CD4-positive, alpha-beta T cell (primary cell): ENCODE measurements at regions not wholly inside any gene's neighbourhood (a gene's known extent, or its start where the extent isn't known, plus 50 kb on each side); places are given as distances from the start of the nearest gene placed in this dataset.

Experiments used
- ATAC-seq: fragments of 200-7000 bp; cut with Tn5 transposase; one replicate; pipeline ENCODE4 v1.10.0; 2022; ENCODE audit warnings: mild to moderate bottlenecking; ENCODE audit not compliant: poor library complexity
- CTCF ChIA-PET: fragments of 350-600 bp; sonication (Branson Sonifier 250); formaldehyde crosslinking; loops from one replicate; lab custom pipeline; 2021; ENCODE audit warnings: antibody characterized with exemption, inconsistent platforms; lab: Charles Lee
- POLR2A ChIA-PET: fragments of 350-600 bp; sonication (Branson Sonifier 250); formaldehyde crosslinking; loops from one replicate; lab custom pipeline; 2021; ENCODE audit warnings: antibody characterized with exemption, inconsistent platforms; lab: Charles Lee
- DNase-seq, 14 experiments: peaks; one replicate each; pipeline ENCODE4 v3.0.0-alpha.2; 2013 to 2020; ENCODE audit warnings: mixed read lengths in 2 of 14
- H3K27ac ChIP-seq, 2 donors: one replicate each; pipeline versions ENCODE4 v1.5.1 to v1.7.0; 2013; ENCODE audit warnings: low read length in 2 of 2, low read depth in 1 of 2, mild to moderate bottlenecking in 1 of 2
- H3K27me3 ChIP-seq, 2 experiments: 1 replicate in 1 of 2; 2 replicates in 1 of 2; pipeline versions ENCODE4 v1.6.1 to v1.7.0; 2013; ENCODE audit warnings: low read length in 2 of 2, control low read depth in 1 of 2, mild to moderate bottlenecking in 1 of 2, moderate library complexity in 1 of 2; ENCODE audit not compliant: insufficient read depth in 2 of 2, control insufficient read depth in 1 of 2
- H3K36me3 ChIP-seq: one replicate; pipeline ENCODE4 v1.6.1; 2013; ENCODE audit warnings: low read length, control low read depth; ENCODE audit not compliant: insufficient read depth
- H3K4me1 ChIP-seq: one replicate; pipeline ENCODE4 v1.6.1; 2013; ENCODE audit warnings: low read length, control low read depth; ENCODE audit not compliant: insufficient read depth
- H3K4me3 ChIP-seq: one replicate; pipeline ENCODE4 v1.5.1; 2013; ENCODE audit warnings: mild to moderate bottlenecking, low read length, moderate library complexity
- H3K9me3 ChIP-seq, 2 experiments: 1 replicate in 1 of 2; 2 replicates in 1 of 2; pipeline versions ENCODE4 v1.6.1 to v1.7.0; 2013; ENCODE audit warnings: low read length in 2 of 2, mild to moderate bottlenecking in 2 of 2, control low read depth in 1 of 2, moderate library complexity in 1 of 2; ENCODE audit not compliant: control insufficient read depth in 1 of 2, insufficient read depth in 1 of 2
- H3K27ac Mint-ChIP-seq: one replicate; pipeline ENCODE4 v1.8.0; 2020; ENCODE audit warnings: mixed read lengths
- H3K27me3 Mint-ChIP-seq: one replicate; pipeline ENCODE4 v1.8.0; 2021; ENCODE audit warnings: mixed read lengths
- H3K36me3 Mint-ChIP-seq: one replicate; pipeline ENCODE4 v1.8.0; 2021; ENCODE audit warnings: low read depth, mixed read lengths
- H3K4me1 Mint-ChIP-seq: one replicate; pipeline ENCODE4 v1.8.0; 2021; ENCODE audit warnings: low read depth, mixed read lengths
- H3K4me3 Mint-ChIP-seq: one replicate; pipeline ENCODE4 v1.8.0; 2020; ENCODE audit warnings: mild to moderate bottlenecking, mixed read lengths
- H3K9me3 Mint-ChIP-seq: one replicate; pipeline ENCODE4 v1.8.0; 2020; ENCODE audit warnings: mixed read lengths
- CTCF ChIP-seq: fragments of 200-600 bp; IDR thresholded peaks from one replicate; pipeline ENCODE4 v1.8.0; 2022; ENCODE audit warnings: antibody characterized with exemption, mild to moderate bottlenecking
- intact Hi-C, 2 experiments: fragments of 100-400 bp; cut with DNase I in 1 of 2; cut with micrococcal nuclease in 1 of 2; formaldehyde crosslinking; loops; one replicate each; pipeline versions ENCODE4 v1.15.1 to v1.9.0; 2023 to 2025; cut with DNase I, micrococcal nuclease

- Histone ChIP-seq H3K27ac (no peak overlapping the region), H3K4me3 (no peak overlapping the region), H3K36me3 (no peaks in the 10 kb centered on the region), H3K9me3 (peaks cover 0 to 13% of the 10 kb centered on the region in 2 experiments), H3K4me1 (no peaks in the 10 kb centered on the region), H3K27me3 (no peaks in the 10 kb centered on the region)
- no peaks in the 10 kb centered on the region for H3K27me3 Mint-ChIP-seq
- no peak overlapping the region for H3K27ac Mint-ChIP-seq
- TF ChIP-seq CTCF, result no peak
- H3K9me3 Mint-ChIP-seq, result peaks cover 8% of the 10 kb centered on the region
- DNase-seq (no peak), ATAC-seq (no peak)
- ChIA-PET POLR2A (no interaction called here), CTCF (no interaction called here)
- no peak overlapping the region for H3K4me3 Mint-ChIP-seq
- intact Hi-C loops, result no loop called here
- H3K36me3 Mint-ChIP-seq, result no peaks in the 10 kb centered on the region
- H3K4me1 Mint-ChIP-seq, result no peaks in the 10 kb centered on the region
These were observed 576.0 kb upstream of the PABPC4L start for GRCh38 chr4:134777606-134778005.

GRCh38 chr4:134773497-134774000 is 572.0 kb upstream of the PABPC4L start:
- POLR2A ChIA-PET, result no interaction called here
- Histone ChIP-seq H3K27ac (no peak overlapping the region), H3K9me3 (peaks cover 0 to 13% of the 10 kb centered on the region in 2 experiments), H3K4me1 (no peaks in the 10 kb centered on the region), H3K4me3 (no peak overlapping the region), H3K36me3 (no peaks in the 10 kb centered on the region), H3K27me3 (no peaks in the 10 kb centered on the region)
- H3K4me1 Mint-ChIP-seq, result no peaks in the 10 kb centered on the region
- DNase-seq (no peak), ATAC-seq (no peak)
- TF ChIP-seq CTCF, result no peak
- no peaks in the 10 kb centered on the region for H3K36me3 Mint-ChIP-seq
- intact Hi-C loops, result no loop called here
- no peak overlapping the region for H3K27ac Mint-ChIP-seq
- no peak overlapping the region for H3K4me3 Mint-ChIP-seq
- no peaks in the 10 kb centered on the region for H3K27me3 Mint-ChIP-seq
- CTCF ChIA-PET, result no interaction called here
- peaks cover 13% of the 10 kb centered on the region for H3K9me3 Mint-ChIP-seq

GRCh38 chr4:134762053-134762452 is 560.5 kb upstream of the PABPC4L start:
- Mint-ChIP-seq H3K27me3 (no peaks in the 10 kb centered on the region), H3K27ac (no peak overlapping the region)
- POLR2A ChIA-PET, result no interaction called here

More at GRCh38 chr4:134762053-134762452, 560.5 kb upstream of the PABPC4L start:
- no peaks in the 10 kb centered on the region for H3K4me1 ChIP-seq
- TF ChIP-seq CTCF, result no peak
- no peaks in the 10 kb centered on the region for H3K4me1 Mint-ChIP-seq
- no peaks in the 10 kb centered on the region for H3K36me3 ChIP-seq
- ATAC-seq (no peak), DNase-seq (no peak)
- intact Hi-C loops, result no loop called here
- H3K9me3 Mint-ChIP-seq, result peaks cover 7% of the 10 kb centered on the region
- H3K9me3 ChIP-seq, result no peaks in the 10 kb centered on the region
- no peak overlapping the region for H3K4me3 Mint-ChIP-seq
- H3K27me3 ChIP-seq, result no peaks in the 10 kb centered on the region
- H3K36me3 Mint-ChIP-seq, result no peaks in the 10 kb centered on the region
- H3K4me3 ChIP-seq, result no peak overlapping the region
- CTCF ChIA-PET, result no interaction called here
- no peak overlapping the region for H3K27ac ChIP-seq
